ENCODE measurements at regions not wholly inside any gene's neighbourhood (a gene's known extent, or its start where the extent isn't known, plus 50 kb on each side); places are given as distances from the start of the nearest gene placed in this dataset.

DNA sequence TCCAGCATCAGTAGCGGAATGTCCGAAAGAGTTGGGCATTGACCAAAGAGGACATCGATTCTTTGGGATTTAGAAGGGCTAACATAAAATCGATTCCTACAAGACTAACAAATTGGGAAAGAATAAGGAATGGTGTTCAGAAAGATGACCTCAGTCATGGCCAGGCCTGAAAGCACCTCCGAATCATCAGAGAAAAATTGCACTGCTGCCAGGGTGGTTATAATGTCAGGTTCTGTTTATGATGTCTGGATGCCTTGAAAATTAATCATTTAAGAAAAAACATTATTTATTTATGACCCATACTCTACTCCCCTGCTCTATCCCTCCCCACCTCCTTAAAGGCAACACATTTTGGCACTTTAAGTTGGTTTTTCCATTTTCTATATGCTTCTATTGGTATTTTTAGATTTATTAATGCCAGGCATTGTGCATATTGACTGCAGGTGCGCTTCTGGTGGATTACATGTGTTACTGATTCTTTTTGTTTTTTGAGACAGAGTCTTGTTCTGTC is 104.7 kb downstream of the MYCN start:
- DNase-seq (ENCODE audit: low spot score) = peak; percentile 96

GRCh38 chr2:16043627-16044026 is 103.3 kb downstream of the MYCN start:
- peak; percentile 96 for DNase-seq (ENCODE audit: low spot score)

GRCh38 chr2:16043192-16043591 is 102.8 kb downstream of the MYCN start:
- DNase-seq (ENCODE audit: low spot score) = peak; percentile 96

DNA sequence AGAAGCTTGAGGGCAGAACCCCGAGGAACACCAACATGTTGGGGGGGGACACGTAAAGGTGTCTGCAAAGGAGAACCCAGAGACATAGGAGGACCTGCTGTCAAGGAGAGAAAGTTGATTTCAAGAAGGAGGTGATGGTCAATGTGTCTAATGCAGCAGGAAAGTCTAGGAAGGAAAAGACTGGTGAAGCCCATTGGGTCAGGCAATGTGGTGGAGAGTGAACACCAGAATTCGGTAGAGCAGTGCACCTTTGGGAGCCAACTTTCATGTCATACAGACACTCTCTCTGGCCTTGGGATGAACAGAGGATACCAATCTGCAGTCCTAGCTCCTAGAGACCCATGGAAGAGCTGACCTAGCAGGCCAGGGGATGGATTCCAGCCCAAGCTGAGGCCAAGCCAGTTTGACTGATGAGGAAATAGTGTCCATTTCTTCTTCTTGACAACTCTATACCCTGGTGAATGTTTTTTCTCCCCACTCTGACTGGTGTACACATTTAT is 101.9 kb downstream of the MYCN start:
- DNase-seq (ENCODE audit: low spot score) = no peak

DNA sequence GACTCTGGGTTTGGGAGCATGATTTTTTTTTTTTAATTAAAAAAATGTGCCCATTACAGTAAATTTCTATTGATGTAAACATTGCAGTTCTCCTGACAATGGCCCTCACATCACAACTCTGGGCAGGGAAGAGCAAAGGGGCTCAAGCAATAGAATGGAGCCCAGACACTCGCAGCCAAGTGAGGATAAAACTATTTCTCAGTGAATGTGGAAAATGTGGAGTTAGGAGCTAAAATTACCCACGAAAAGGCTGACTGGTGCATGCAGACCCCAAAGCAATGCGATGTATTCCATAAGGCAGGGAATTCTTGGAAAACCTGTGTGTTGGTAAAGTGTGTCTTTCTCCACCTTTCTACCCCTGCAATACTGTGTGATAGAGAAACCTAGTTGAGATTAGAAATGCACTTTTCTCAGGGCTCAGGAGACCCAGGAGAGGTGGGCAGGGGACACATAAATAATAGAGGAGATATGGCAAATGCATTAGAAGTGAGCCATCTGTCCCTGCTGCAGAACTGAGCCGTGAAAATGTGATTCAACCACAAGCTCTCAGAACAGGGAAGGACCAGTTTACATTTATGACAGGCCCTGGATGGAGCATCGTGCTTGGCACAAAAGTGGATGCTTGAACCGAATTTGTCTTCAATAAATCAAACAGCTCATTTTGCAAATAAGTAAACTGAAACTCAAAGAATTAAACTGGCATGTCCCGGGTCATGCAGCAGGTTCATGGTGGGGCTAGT is 100.1 kb downstream of the MYCN start:
- no peak for DNase-seq (ENCODE audit: low spot score)

DNA sequence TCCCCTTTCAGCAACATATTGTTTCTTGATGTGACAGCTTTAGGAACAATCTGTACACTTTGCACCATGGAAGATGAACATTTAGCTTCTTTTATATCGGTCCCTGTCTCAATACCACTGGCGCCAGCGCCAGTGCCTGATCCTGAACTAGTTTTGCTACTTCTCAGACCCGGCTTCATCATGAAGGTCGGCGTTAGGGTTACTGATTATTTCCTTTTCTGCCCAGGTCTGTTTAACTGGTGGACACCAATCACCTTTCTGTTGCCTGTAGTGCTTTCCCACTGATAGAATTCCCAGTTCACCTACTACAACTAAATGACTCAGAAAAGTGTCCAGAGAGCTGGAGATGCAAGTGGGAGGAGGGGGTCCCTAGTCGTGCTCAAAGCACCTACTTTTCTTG is 99.5 kb downstream of the MYCN start:
- no peak for DNase-seq (ENCODE audit: low spot score)

DNA sequence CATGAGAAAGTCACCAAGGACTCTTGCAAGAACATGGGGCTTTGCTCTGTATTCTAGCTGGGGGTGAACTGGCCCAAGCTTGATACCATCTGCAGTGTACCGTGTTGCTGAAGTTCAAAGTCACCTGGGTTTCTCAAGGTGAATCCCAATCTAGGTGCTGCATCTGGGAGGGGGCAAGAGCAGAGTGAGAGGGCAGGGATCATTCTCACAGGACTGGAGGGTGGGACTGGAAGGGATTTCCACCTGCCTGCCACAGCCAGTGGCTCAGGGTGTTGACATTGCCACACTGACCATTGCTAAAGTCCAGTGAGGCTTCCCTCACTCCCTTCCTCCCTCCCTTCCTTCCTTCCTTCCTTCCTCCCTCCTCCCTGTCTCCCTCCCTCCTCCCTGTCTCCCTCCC is 98.7 kb downstream of the MYCN start:
- DNase-seq (ENCODE audit: low spot score) = no peak

- no peak for DNase-seq (ENCODE audit: low spot score)
These were observed 98.3 kb downstream of the MYCN start for GRCh38 chr2:16038621-16039020.

DNA sequence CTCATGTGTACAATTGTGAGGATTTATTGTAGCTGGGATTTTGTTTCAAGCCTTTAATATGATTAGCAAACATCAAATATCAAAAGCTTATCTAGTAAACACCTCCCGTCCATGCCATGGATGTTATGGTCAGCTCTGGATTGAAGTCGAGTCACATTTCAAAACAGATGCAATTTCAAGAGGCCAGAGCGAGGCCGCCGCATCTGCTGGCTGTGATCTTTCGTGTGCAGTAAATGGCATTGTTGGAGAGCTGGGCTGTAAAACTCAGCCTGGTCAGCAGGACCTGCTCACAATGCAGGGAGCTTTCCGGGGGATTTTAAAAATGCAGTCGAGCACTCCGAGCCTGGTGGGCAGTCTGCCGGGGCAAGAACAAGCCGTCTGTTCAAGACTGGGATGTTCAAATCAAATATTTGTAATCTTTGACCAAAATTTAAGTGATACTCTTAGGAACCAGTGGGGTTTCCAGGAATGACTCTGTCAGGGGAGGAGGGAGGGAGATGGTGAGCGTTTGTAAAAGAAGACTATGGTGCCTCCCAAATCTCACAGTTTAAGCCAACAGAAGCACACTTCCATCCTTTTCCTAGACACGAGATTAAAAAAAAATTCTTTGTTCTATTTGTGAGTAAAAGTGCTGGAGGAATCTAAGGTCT is 97.6 kb downstream of the MYCN start:
- no peak for DNase-seq (ENCODE audit: low spot score)

DNA sequence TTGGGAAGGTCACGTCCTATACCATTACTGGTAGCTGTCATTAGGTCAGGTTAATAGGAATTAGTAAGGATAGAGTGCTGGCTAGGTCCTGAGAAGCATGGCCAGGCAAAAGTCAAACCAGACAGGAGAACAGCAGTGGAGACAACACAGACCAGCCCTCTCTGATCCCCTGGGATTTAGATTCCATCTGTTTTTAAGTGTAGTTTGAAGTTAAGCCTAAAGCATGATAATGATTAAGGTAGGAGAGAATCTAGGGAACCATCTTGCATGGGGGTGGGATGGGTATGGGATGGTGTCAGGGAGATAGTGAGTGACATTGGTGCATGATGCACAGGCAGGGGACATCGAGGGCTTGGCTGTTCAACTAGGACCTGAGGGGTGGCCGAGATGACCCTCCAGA is 96.6 kb downstream of the MYCN start:
- DNase-seq (ENCODE audit: low spot score) = no peak

- DNase-seq (ENCODE audit: low spot score) = peak; percentile 93
These were observed 95.7 kb downstream of the MYCN start for GRCh38 chr2:16035747-16036745.

DNA sequence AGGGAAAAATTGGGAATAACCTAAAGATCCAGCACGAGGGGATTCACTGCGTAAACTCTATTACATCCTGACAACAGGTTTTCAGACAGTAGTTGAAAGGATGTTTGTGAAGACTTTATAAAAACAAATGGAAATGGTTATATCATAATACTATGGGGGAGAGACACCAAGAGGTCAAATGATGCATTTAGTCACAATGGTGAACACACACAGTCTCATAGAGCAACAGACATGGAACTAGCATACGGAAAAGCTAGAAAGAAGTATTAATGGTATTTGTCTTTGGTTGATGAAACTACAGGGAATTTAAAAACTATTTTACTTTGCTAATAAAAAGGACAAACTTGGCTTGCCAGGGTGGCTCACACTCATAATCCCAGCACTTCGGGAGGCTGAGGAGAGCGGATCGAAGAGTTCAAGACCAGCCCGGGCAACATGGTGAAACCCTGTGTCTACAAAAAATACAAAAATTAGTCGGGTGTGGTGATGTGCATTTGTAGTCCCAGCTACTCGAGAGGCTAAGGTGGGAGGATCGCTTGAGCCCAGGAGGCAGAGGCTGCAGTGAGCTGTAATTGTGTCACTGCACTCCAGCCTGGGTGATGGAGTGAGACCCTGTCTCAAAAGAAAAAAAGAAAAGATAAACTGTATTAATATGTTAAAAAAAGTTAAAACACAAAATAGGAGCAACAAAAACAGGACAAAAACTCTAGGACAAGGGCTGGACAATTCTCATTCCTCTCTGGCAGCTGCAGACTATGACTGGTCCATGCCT is 94.8 kb downstream of the MYCN start:
- peak; percentile 94 for DNase-seq (ENCODE audit: low spot score)

GRCh38 chr2:16034151-16034974 is 94.0 kb downstream of the MYCN start:
- peak; percentile 94 for DNase-seq (ENCODE audit: low spot score)

GRCh38 chr2:16033032-16033293 is 92.6 kb downstream of the MYCN start:
- DNase-seq (ENCODE audit: low spot score) = peak; percentile 94

DNA sequence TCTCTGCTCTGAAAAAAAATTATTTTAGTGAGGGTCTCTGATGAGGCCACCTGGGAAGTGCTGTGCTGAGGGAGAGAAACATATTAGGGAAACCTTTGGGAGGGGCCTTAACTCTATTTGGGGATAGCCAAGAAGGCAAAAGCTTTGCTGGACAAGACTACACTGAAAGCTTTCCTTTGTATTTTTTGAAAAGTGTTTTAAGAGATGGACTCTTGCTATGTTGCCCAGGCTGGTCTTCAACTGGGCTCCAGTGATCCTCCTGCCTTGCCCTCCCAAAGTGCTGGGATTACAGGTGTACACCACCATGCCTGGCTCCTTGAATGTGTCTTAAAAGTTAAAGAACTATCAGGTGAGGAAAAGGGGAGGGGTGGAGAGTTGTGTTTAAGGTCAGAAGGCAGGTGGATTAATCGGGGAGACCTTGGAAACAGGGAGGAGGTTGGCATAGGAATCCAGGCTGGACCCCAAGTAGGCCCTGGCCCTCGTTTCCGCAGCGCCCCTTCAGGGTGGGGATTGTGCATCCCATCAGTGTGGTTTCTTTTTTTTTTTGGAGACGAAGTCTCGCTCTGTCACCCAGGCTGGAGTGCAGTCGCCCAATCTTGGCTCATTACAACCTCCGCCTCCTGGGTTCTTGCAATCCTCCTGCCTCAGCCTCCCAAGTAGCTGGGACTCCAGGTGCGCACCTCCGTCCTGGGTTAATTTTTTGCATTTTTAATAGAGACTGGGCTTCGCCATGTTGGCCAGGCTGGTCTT is 92.1 kb downstream of the MYCN start:
- peak; percentile 94 for DNase-seq (ENCODE audit: low spot score)

DNA sequence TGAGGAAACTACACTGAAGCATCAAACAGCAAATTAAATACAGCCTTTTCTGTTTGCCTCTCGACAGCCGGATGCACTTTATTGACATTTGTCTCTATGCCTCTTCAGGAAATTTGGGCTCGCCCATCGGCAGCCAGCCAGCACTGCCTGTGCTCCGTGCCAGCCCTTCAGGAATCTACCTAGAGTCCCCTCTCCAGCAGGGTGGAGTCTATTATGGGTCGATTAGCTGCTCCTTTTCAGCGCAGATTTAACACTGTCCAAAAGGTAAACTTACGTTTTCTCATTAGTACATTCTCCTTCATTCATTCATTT is 91.5 kb downstream of the MYCN start:
- peak; percentile 93 for DNase-seq (ENCODE audit: low spot score)

- peak; percentile 93 for DNase-seq (ENCODE audit: low spot score)
These were observed 90.9 kb downstream of the MYCN start for GRCh38 chr2:16031058-16031847.

- DNase-seq (ENCODE audit: low spot score) = peak; percentile 94
These were observed 90.1 kb downstream of the MYCN start for GRCh38 chr2:16030206-16031057.
